ENCODE measurements at regions not wholly inside any gene's neighbourhood (a gene's known extent, or its start where the extent isn't known, plus 50 kb on each side); places are given as distances from the start of the nearest gene placed in this dataset.

- Histone ChIP-seq H3K36me3 (ENCODE audit: insufficient read depth, low read length) (no peaks in the 10 kb centered on the region), H3K9me3 (ENCODE audit: insufficient read depth, low read length, severe bottlenecking) (no peaks in the 10 kb centered on the region), H3K27me3 (ENCODE audit: insufficient read depth, low read length, poor library complexity) (no peaks in the 10 kb centered on the region), H3K27ac (ENCODE audit: low read length) (peak overlapping the region; percentile 81), H3K9ac (ENCODE audit: low read depth, low read length) (peak overlapping the region; percentile 20; the same call in 1 of the 2 replicates), H2AFZ (ENCODE audit: low read depth, low read length) (no peak overlapping the region), H4K20me1 (ENCODE audit: insufficient read depth, low read length) (no peaks in the 10 kb centered on the region), H3K79me2 (ENCODE audit: insufficient read depth, low read length) (peaks cover 22% of the 10 kb centered on the region), H3K4me1 (ENCODE audit: insufficient read depth, low read length) (peaks cover 55% of the 10 kb centered on the region), H3K4me3 (ENCODE audit: low read depth in 1 of 2, low read length in 2 of 2) (no peak overlapping the region), H3K4me2 (ENCODE audit: insufficient read depth, low read length) (peak overlapping the region; percentile 60; the same call in 1 of the 2 replicates)
- DNase-seq (no peak), ATAC-seq (ENCODE audit: insufficient read depth, low read depth) (no peak)
- TF ChIP-seq EZH2 (IDR thresholded peaks at IDR 0.05; ENCODE audit: borderline replicate concordance, low read depth, low read length, severe bottlenecking) = no peak
- no peak for TF ChIP-seq CTCF (IDR thresholded peaks at IDR 0.05; ENCODE audit: borderline replicate concordance, extremely low read depth, low read length, poor library complexity, severe bottlenecking)
Measured at GRCh38 chr6:25167961-25168360, 111.2 kb upstream of the CARMIL1 start.

DNA sequence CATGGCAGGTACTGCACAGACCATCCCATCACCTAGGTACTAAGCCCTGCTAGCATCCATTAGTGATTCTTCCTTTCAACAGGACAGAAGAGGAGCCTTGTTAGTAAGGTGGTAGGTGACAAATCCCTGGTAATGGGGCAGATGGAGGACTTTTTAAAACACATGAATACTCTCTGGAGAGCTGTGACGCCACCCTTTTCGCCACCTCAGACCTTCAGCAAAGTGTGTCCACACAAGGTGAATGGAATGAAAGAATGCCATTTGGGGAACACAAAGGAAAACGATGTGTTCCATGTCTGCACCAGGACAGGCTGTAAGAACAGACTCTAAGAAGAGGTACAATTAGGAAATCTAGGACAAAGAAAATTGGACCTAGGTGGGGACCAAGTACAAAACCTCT is 110.5 kb upstream of the CARMIL1 start:
- no peak overlapping the region; the same call in 1 of the 2 replicates for H3K4me2 ChIP-seq (ENCODE audit: insufficient read depth, low read length)
- H3K27ac ChIP-seq (ENCODE audit: low read length) = peak overlapping the region; percentile 81
- H3K27me3 ChIP-seq (ENCODE audit: insufficient read depth, low read length, poor library complexity) = no peaks in the 10 kb centered on the region
- DNase-seq (no peak), ATAC-seq (ENCODE audit: insufficient read depth, low read depth) (no peak)
- no peaks in the 10 kb centered on the region for H3K9me3 ChIP-seq (ENCODE audit: insufficient read depth, low read length, severe bottlenecking)
- no peak for TF ChIP-seq EZH2 (IDR thresholded peaks at IDR 0.05; ENCODE audit: borderline replicate concordance, low read depth, low read length, severe bottlenecking)
- TF ChIP-seq CTCF (IDR thresholded peaks at IDR 0.05; ENCODE audit: borderline replicate concordance, extremely low read depth, low read length, poor library complexity, severe bottlenecking) = no peak
- no peak overlapping the region for H3K4me3 ChIP-seq (ENCODE audit: low read depth in 1 of 2, low read length in 2 of 2)
- no peak overlapping the region for H2AFZ ChIP-seq (ENCODE audit: low read depth, low read length)
- H4K20me1 ChIP-seq (ENCODE audit: insufficient read depth, low read length) = no peaks in the 10 kb centered on the region
- peak overlapping the region; percentile 20; the same call in 1 of the 2 replicates for H3K9ac ChIP-seq (ENCODE audit: low read depth, low read length)
- no peaks in the 10 kb centered on the region for H3K36me3 ChIP-seq (ENCODE audit: insufficient read depth, low read length)
- H3K79me2 ChIP-seq (ENCODE audit: insufficient read depth, low read length) = peaks cover 22% of the 10 kb centered on the region
- peaks cover 55% of the 10 kb centered on the region for H3K4me1 ChIP-seq (ENCODE audit: insufficient read depth, low read length)

GRCh38 chr6:25169553-25169952 is 109.6 kb upstream of the CARMIL1 start:
- no peak overlapping the region for H3K4me2 ChIP-seq (ENCODE audit: insufficient read depth, low read length)
- H3K79me2 ChIP-seq (ENCODE audit: insufficient read depth, low read length) = peaks cover 16% of the 10 kb centered on the region
- no peaks in the 10 kb centered on the region for H4K20me1 ChIP-seq (ENCODE audit: insufficient read depth, low read length)
- no peaks in the 10 kb centered on the region for H3K36me3 ChIP-seq (ENCODE audit: insufficient read depth, low read length)
- H3K27ac ChIP-seq (ENCODE audit: low read length) = no peak overlapping the region
- DNase-seq (no peak), ATAC-seq (ENCODE audit: insufficient read depth, low read depth) (no peak)
- TF ChIP-seq EZH2 (IDR thresholded peaks at IDR 0.05; ENCODE audit: borderline replicate concordance, low read depth, low read length, severe bottlenecking) (no peak), CTCF (IDR thresholded peaks at IDR 0.05; ENCODE audit: borderline replicate concordance, extremely low read depth, low read length, poor library complexity, severe bottlenecking) (no peak)
- no peaks in the 10 kb centered on the region for H3K9me3 ChIP-seq (ENCODE audit: insufficient read depth, low read length, severe bottlenecking)
- no peak overlapping the region for H2AFZ ChIP-seq (ENCODE audit: low read depth, low read length)
- H3K4me3 ChIP-seq (ENCODE audit: low read depth in 1 of 2, low read length in 2 of 2) = no peak overlapping the region
- H3K27me3 ChIP-seq (ENCODE audit: insufficient read depth, low read length, poor library complexity) = no peaks in the 10 kb centered on the region
- H3K9ac ChIP-seq (ENCODE audit: low read depth, low read length) = no peak overlapping the region
- H3K4me1 ChIP-seq (ENCODE audit: insufficient read depth, low read length) = peaks cover 51% of the 10 kb centered on the region

GRCh38 chr6:25169961-25170360 is 109.2 kb upstream of the CARMIL1 start:
- H3K27ac ChIP-seq (ENCODE audit: low read length) = no peak overlapping the region
- no peaks in the 10 kb centered on the region for H3K36me3 ChIP-seq (ENCODE audit: insufficient read depth, low read length)
- peaks cover 13% of the 10 kb centered on the region for H3K79me2 ChIP-seq (ENCODE audit: insufficient read depth, low read length)
- H3K4me3 ChIP-seq (ENCODE audit: low read depth in 1 of 2, low read length in 2 of 2) = no peak overlapping the region
- no peak overlapping the region for H3K9ac ChIP-seq (ENCODE audit: low read depth, low read length)
- no peak for ATAC-seq (ENCODE audit: insufficient read depth, low read depth)
- H3K4me2 ChIP-seq (ENCODE audit: insufficient read depth, low read length) = no peak overlapping the region
- TF ChIP-seq EZH2 (IDR thresholded peaks at IDR 0.05; ENCODE audit: borderline replicate concordance, low read depth, low read length, severe bottlenecking) = no peak
- no peak for TF ChIP-seq CTCF (IDR thresholded peaks at IDR 0.05; ENCODE audit: borderline replicate concordance, extremely low read depth, low read length, poor library complexity, severe bottlenecking)
- H3K9me3 ChIP-seq (ENCODE audit: insufficient read depth, low read length, severe bottlenecking) = no peaks in the 10 kb centered on the region
- H2AFZ ChIP-seq (ENCODE audit: low read depth, low read length) = no peak overlapping the region
- no peaks in the 10 kb centered on the region for H3K27me3 ChIP-seq (ENCODE audit: insufficient read depth, low read length, poor library complexity)
- DNase-seq = no peak
- H4K20me1 ChIP-seq (ENCODE audit: insufficient read depth, low read length) = no peaks in the 10 kb centered on the region
- peaks cover 47% of the 10 kb centered on the region for H3K4me1 ChIP-seq (ENCODE audit: insufficient read depth, low read length)

All from DND-41 (cell line).